ENCODE measurements at regions not wholly inside any gene's neighbourhood (a gene's known extent, or its start where the extent isn't known, plus 50 kb on each side); places are given as distances from the start of the nearest gene placed in this dataset.

- no peak overlapping the region for H2AFZ ChIP-seq (ENCODE audit: insufficient read depth, low read depth, low read length, poor library complexity, severe bottlenecking)
- H3K4me3 ChIP-seq (ENCODE audit: control extremely low read depth in 1 of 5, extremely low read depth in 1 of 5, insufficient read depth in 1 of 5, low read depth in 2 of 5, low read length in 4 of 5): no peak overlapping the region
- CTCF ChIA-PET: interaction anchor here (1.1 kb wide), 1 partner anchor 21 kb away, joined by 3 read pairs; no protein-coding TSS in a partner anchor
- H3K79me2 ChIP-seq (ENCODE audit: control insufficient read depth, insufficient read depth, low read length): no peaks in the 10 kb centered on the region
- Mint-ChIP-seq H3K27me3 (peaks cover 13% of the 10 kb centered on the region), H3K4me1 (no peaks in the 10 kb centered on the region), H3K27ac (no peak overlapping the region), H3K4me3 (no peak overlapping the region), H3K9me3 (ENCODE audit: insufficient read depth) (no peaks in the 10 kb centered on the region)
- POLR2A ChIA-PET: no interaction called here
- peaks cover 0 to 3% (median 0%) of the 10 kb centered on the region in 3 donors for H3K9me3 ChIP-seq (ENCODE audit: control extremely low read depth in 1 of 3, control insufficient read depth in 2 of 3, insufficient read depth in 1 of 3, low read length in 2 of 3)
- no peaks in the 10 kb centered on the region for H4K20me1 ChIP-seq (ENCODE audit: control insufficient read depth, insufficient read depth, low read length, poor library complexity, severe bottlenecking)
- H3K36me3 ChIP-seq (replicated peaks in 1 of 2; ENCODE audit: control extremely low read depth in 1 of 2, control insufficient read depth in 1 of 2, extremely low read depth in 1 of 2, insufficient read depth in 2 of 2, low read length in 1 of 2): no peaks in the 10 kb centered on the region
- TF ChIP-seq CTCF (IDR thresholded peaks at IDR 0.05) (no peak), EZH2 (IDR thresholded peaks at IDR 0.05; ENCODE audit: borderline replicate concordance, insufficient read depth, low read depth, low read length, poor library complexity, severe bottlenecking) (no peak)
- no peaks in the 10 kb centered on the region for H3K4me1 ChIP-seq (ENCODE audit: control insufficient read depth in 2 of 2, insufficient read depth in 2 of 2, low read length in 2 of 2)
- H3K27ac ChIP-seq (ENCODE audit: low read length in 2 of 2): no peak overlapping the region
- intact Hi-C loops (cut with micrococcal nuclease): no loop called here
- ATAC-seq (ENCODE audit: low read depth) (no peak), DNase-seq (no peak)
- no peak overlapping the region for H3K9ac ChIP-seq (ENCODE audit: low read length)
- H3K27me3 ChIP-seq (replicated peaks in 1 of 4; ENCODE audit: control extremely low read depth in 1 of 4, control insufficient read depth in 3 of 4, insufficient read depth in 4 of 4, low read length in 3 of 4): peaks cover 0 to 7% (median 0%) of the 10 kb centered on the region in 4 experiments
- no peak overlapping the region for H3K4me2 ChIP-seq (replicated peaks; ENCODE audit: low read depth, low read length, poor library complexity, severe bottlenecking)
- WGBS (ENCODE audit: insufficient coverage): 88% methylated on average over 10 of the region's 10 CpGs
These were observed 183.8 kb downstream of the TFCP2L1 start for GRCh38 chr2:121101093-121101715.

GRCh38 chr2:121102941-121103340, 182.1 kb downstream of the TFCP2L1 start:
- WGBS (ENCODE audit: insufficient coverage): no CpG with 5 or more reads among the region's 2 CpGs
- TF ChIP-seq CTCF (IDR thresholded peaks at IDR 0.05): no peak
- TF ChIP-seq EZH2 (IDR thresholded peaks at IDR 0.05; ENCODE audit: borderline replicate concordance, insufficient read depth, low read depth, low read length, poor library complexity, severe bottlenecking): no peak
- Histone ChIP-seq H3K4me3 (ENCODE audit: control extremely low read depth in 1 of 5, extremely low read depth in 1 of 5, insufficient read depth in 1 of 5, low read depth in 2 of 5, low read length in 4 of 5) (no peak overlapping the region), H3K36me3 (replicated peaks in 1 of 2; ENCODE audit: control extremely low read depth in 1 of 2, control insufficient read depth in 1 of 2, extremely low read depth in 1 of 2, insufficient read depth in 2 of 2, low read length in 1 of 2) (no peaks in the 10 kb centered on the region), H3K79me2 (ENCODE audit: control insufficient read depth, insufficient read depth, low read length) (no peaks in the 10 kb centered on the region), H2AFZ (ENCODE audit: insufficient read depth, low read depth, low read length, poor library complexity, severe bottlenecking) (no peak overlapping the region), H3K27ac (ENCODE audit: low read length in 2 of 2) (no peak overlapping the region), H3K4me2 (replicated peaks; ENCODE audit: low read depth, low read length, poor library complexity, severe bottlenecking) (no peak overlapping the region), H3K9me3 (ENCODE audit: control extremely low read depth in 1 of 3, control insufficient read depth in 2 of 3, insufficient read depth in 1 of 3, low read length in 2 of 3) (peaks cover 0 to 7% (median 0%) of the 10 kb centered on the region in 3 donors), H3K4me1 (ENCODE audit: control insufficient read depth in 2 of 2, insufficient read depth in 2 of 2, low read length in 2 of 2) (no peaks in the 10 kb centered on the region), H4K20me1 (ENCODE audit: control insufficient read depth, insufficient read depth, low read length, poor library complexity, severe bottlenecking) (no peaks in the 10 kb centered on the region), H3K27me3 (replicated peaks in 1 of 4; ENCODE audit: control extremely low read depth in 1 of 4, control insufficient read depth in 3 of 4, insufficient read depth in 4 of 4, low read length in 3 of 4) (peaks cover 0 to 7% (median 0%) of the 10 kb centered on the region in 4 experiments), H3K9ac (ENCODE audit: low read length) (no peak overlapping the region)
- H3K27ac Mint-ChIP-seq: no peak overlapping the region
- no peak for ATAC-seq (ENCODE audit: low read depth)
- H3K9me3 Mint-ChIP-seq (ENCODE audit: insufficient read depth): no peaks in the 10 kb centered on the region
- peaks cover 13% of the 10 kb centered on the region for H3K27me3 Mint-ChIP-seq
- no peak for DNase-seq
- CTCF ChIA-PET: interaction anchor here (1.3 kb wide), 1 partner anchor 23 kb away, joined by 4 read pairs; no protein-coding TSS in a partner anchor
- POLR2A ChIA-PET: no interaction called here
- no peaks in the 10 kb centered on the region for H3K4me1 Mint-ChIP-seq
- H3K4me3 Mint-ChIP-seq: no peak overlapping the region
- intact Hi-C loops (cut with micrococcal nuclease): no loop called here

Data from B cell (primary cell).